AG10803 (cell line): ENCODE measurements at regions not wholly inside any gene's neighbourhood (a gene's known extent, or its start where the extent isn't known, plus 50 kb on each side); places are given as distances from the start of the nearest gene placed in this dataset.

ENCODE experiments used
- DNase-seq: peaks from one replicate; pipeline ENCODE4 v3.0.0; 2010; ENCODE audit warnings: low read depth
- H3K4me3 ChIP-seq: 2 replicates; pipeline ENCODE4 v1.5.1; 2011; ENCODE audit warnings: mild to moderate bottlenecking, low read length, control low read depth
- TF ChIP-seq, protein P1 (sequence below): conservative IDR thresholded peaks from 2 replicates; pipeline ENCODE4 v1.5.1; 2011; ENCODE audit warnings: mild to moderate bottlenecking, low read length, control low read depth, inconsistent platforms

DNA sequence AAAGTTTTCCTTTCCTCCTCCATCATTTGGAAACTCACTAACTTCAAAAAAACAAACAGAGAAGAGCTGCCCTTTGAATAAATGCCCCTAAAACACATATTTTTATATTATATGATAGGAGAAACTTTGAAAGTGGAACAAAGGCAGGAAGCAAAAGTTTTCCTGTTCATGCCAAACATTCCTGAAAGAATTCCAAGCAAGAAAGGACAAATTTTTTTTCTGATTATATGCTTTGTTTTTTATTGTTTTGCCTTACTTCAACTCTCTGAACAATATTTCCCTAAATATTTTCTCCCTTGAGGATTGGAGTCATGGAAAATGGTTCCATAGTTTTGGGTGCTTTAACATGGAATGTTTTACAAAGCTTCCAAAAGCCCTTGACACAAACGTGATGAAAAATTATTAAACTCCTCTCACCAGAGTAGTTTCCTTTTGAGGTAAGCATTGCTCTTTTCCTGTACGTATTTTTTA, 638.5 kb upstream of the CAMK1G start:
- DNase-seq: no peak
- TF ChIP-seq, protein P1, sequence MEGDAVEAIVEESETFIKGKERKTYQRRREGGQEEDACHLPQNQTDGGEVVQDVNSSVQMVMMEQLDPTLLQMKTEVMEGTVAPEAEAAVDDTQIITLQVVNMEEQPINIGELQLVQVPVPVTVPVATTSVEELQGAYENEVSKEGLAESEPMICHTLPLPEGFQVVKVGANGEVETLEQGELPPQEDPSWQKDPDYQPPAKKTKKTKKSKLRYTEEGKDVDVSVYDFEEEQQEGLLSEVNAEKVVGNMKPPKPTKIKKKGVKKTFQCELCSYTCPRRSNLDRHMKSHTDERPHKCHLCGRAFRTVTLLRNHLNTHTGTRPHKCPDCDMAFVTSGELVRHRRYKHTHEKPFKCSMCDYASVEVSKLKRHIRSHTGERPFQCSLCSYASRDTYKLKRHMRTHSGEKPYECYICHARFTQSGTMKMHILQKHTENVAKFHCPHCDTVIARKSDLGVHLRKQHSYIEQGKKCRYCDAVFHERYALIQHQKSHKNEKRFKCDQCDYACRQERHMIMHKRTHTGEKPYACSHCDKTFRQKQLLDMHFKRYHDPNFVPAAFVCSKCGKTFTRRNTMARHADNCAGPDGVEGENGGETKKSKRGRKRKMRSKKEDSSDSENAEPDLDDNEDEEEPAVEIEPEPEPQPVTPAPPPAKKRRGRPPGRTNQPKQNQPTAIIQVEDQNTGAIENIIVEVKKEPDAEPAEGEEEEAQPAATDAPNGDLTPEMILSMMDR: no peak
- no peak overlapping the region for H3K4me3 ChIP-seq

DNA sequence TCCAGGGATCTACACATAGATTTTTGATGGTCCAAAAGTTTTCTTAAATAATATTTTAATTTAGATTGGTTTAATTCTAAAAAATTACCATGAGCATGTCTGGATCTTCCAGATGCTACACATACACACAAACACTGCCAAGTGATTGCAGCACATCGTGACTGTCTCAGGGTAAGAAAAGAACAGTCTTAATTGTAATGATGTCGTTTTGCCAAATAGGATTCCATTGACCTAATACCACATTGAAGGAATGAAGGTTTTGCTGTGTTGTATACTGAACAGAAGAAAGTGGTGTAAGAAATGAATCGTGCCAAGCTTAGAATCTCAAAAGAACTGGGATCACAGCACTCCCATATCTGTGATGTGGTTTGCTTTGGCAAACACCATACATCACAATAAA, 633.3 kb upstream of the CAMK1G start:
- peak; percentile 67 for DNase-seq
- TF ChIP-seq, protein P1: no peak
- H3K4me3 ChIP-seq: no peak overlapping the region

DNA sequence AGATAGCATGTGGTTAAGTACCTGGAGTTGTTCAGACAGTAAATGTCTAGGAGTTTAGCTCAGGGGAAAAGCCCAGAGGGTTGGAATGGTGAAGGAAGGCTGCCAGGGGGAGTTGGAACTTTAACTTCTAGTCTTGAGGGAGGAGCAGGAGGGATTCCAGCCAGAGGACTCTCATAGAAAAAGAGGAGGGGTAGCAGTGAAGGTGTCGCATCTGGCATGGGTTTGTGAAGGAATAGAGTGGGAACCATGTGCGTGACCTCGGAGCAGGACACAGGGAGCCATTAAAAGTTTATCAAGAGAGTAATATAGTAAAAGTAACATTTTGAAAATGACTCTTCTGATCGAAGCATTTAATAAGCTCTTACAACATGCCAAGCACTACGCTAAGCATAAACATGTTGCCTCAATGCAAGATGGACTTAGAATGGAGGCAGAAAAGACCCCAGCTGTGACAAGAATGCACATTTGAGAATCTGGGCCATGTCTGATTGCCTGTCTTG, 632.4 kb upstream of the CAMK1G start:
- DNase-seq: no peak
- no peak overlapping the region for H3K4me3 ChIP-seq
- TF ChIP-seq, protein P1: no peak

DNA sequence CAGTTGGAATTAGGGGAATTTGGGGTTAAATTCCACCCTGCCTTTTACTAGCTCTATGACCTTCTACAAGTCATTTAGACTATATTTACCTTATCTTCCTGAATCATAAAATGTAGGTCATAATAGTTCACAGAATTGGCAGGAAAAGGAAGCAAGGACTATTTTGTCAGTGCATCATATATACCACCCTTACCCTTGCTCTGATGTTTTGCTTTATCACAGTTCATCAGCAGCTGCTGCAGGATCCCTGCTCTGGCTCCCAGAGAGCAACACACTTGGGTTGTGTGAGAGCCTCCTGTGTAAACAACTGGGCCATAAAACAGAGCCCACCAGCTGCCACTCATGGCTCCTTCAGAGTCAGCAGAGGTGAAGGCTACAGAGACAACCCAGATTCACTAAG, 631.6 kb upstream of the CAMK1G start:
- no peak for DNase-seq
- no peak overlapping the region for H3K4me3 ChIP-seq
- TF ChIP-seq, protein P1: no peak

DNA sequence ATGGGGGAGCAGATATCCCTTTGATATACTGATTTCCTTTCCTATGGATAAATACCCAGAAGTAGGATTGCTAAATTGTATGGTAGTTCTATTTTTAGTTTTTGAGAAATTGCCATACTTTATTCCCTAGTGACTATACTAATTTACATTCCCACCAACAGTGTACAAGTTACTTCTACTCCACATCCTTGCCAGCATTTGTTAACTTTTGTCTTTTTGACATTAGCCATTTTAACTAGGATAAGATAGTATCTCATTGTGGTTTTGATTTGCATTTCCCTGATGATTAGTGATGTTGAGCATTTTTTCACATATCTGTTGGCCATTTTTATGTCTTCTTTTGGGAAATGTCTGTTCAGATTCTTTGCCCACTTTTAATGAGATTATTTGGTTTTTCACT, 620.6 kb upstream of the CAMK1G start:
- DNase-seq: no peak
- TF ChIP-seq, protein P1: no peak

DNA sequence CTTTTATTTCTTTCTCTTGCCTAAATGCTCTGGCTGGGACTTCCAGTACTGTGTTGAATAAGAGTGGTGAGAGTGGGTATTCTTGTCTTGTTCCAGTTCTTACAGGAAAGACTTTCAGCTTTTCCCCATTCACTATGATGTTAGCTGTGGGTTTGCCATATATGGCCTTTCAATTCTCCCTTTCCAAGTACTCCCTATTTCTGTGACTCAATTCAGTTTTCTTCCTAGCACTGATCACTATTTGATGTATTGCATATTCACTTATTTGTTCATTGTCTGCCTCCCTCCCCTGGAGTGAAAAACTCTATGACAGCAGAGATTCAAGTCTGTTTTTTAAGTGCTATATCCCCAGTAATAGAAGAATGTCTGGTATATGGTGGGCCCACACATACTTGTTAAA, 618.2 kb upstream of the CAMK1G start:
- TF ChIP-seq, protein P1: no peak
- no peak overlapping the region for H3K4me3 ChIP-seq
- no peak for DNase-seq

More for the DNA sequence above, 620.6 kb upstream of the CAMK1G start:
- H3K4me3 ChIP-seq: no peak overlapping the region

DNA sequence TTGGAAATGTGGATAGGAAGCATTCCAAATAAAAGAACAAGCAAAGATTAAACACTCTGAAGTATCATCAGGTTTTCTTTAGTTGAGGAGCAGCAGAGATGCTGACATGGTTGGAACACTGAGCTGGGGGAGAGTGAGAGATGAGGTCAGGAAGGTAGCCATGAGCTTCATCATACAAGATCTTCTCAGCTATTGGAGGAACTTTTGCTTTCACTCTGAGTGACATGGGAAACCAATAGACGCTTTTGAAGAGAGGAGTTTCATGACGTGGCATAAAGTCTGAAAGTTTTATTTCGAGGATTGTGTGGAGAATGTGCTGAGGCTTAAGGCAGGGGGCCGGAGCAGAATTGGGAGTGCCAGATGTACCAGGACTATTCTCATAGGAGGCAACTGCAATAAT, 616.2 kb upstream of the CAMK1G start:
- DNase-seq: no peak
- H3K4me3 ChIP-seq: no peak overlapping the region

More for the DNA sequence above, 616.2 kb upstream of the CAMK1G start:
- TF ChIP-seq, protein P1: no peak
